K562 (cell line): ENCODE measurements at regions not wholly inside any gene's neighbourhood (a gene's known extent, or its start where the extent isn't known, plus 50 kb on each side); places are given as distances from the start of the nearest gene placed in this dataset.

Experiments used
- EHMT2 ChIP-seq: fragments of 450-650 bp; IDR thresholded peaks from 2 replicates; pipeline ENCODE4 v1.6.1; 2018; ENCODE audit warnings: antibody characterized with exemption
- RAD21 ChIP-seq, 2 experiments: fragments of 250-450 bp in 1 of 2; fragments of 450-650 bp in 1 of 2; sonication (Bioruptor Pico) in 1 of 2; formaldehyde crosslinking in 1 of 2; IDR thresholded peaks in 1 of 2; conservative IDR thresholded peaks in 1 of 2; 2 replicates each; pipeline versions ENCODE4 v1.4.0 to v1.8.0; 2020 to 2022; ENCODE audit warnings: mild to moderate bottlenecking in 2 of 2, moderate library complexity in 1 of 2
- SRSF3 ChIP-seq: fragments of 200-400 bp; formaldehyde crosslinking; IDR thresholded peaks from 2 replicates; pipeline ENCODE4 v1.6.1; 2016; ENCODE audit warnings: mild to moderate bottlenecking, low read length, moderate library complexity; ENCODE audit not compliant: insufficient read depth
- TF ChIP-seq, protein P1 (sequence below), 2 experiments: fragments of 450-650 bp; formaldehyde crosslinking in 1 of 2; IDR thresholded peaks; 2 replicates each; pipeline versions ENCODE4 v1.4.0 to v1.6.1; 2014 to 2020; ENCODE audit warnings: mild to moderate bottlenecking in 2 of 2, borderline replicate concordance in 1 of 2, low read depth in 1 of 2
- TF ChIP-seq, protein P2 (sequence below): IDR thresholded peaks from 2 replicates; pipeline ENCODE4 v1.6.1; 2011; ENCODE audit warnings: borderline replicate concordance, low read depth, mild to moderate bottlenecking, moderate library complexity, low read length; ENCODE audit not compliant: insufficient read depth, poor library complexity, severe bottlenecking

DNA sequence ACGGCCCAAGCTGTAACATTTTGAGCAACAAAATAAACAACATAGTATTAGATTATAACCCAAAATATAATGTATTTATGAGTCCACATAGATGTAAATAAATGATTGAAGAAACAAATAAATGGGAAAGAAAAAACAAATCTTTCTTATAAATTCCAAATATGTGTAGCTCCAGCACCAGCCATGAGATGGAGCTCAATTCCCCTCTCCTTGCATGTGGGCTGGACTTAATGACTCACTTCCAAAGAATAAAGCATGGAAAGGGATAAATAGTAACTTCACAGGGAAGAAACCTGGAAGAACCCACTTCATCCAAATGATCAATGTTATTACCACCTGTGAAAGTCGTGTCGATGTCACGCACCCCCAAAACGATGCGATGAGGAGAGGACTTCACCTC, 158.8 kb downstream of the RPAP3 start (continued):
- TF ChIP-seq, protein P1, sequence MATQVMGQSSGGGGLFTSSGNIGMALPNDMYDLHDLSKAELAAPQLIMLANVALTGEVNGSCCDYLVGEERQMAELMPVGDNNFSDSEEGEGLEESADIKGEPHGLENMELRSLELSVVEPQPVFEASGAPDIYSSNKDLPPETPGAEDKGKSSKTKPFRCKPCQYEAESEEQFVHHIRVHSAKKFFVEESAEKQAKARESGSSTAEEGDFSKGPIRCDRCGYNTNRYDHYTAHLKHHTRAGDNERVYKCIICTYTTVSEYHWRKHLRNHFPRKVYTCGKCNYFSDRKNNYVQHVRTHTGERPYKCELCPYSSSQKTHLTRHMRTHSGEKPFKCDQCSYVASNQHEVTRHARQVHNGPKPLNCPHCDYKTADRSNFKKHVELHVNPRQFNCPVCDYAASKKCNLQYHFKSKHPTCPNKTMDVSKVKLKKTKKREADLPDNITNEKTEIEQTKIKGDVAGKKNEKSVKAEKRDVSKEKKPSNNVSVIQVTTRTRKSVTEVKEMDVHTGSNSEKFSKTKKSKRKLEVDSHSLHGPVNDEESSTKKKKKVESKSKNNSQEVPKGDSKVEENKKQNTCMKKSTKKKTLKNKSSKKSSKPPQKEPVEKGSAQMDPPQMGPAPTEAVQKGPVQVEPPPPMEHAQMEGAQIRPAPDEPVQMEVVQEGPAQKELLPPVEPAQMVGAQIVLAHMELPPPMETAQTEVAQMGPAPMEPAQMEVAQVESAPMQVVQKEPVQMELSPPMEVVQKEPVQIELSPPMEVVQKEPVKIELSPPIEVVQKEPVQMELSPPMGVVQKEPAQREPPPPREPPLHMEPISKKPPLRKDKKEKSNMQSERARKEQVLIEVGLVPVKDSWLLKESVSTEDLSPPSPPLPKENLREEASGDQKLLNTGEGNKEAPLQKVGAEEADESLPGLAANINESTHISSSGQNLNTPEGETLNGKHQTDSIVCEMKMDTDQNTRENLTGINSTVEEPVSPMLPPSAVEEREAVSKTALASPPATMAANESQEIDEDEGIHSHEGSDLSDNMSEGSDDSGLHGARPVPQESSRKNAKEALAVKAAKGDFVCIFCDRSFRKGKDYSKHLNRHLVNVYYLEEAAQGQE (IDR thresholded peaks at IDR 0.05; ENCODE audit: borderline replicate concordance): peak; percentile 19; the same call in 1 of the 2 replicates
- TF ChIP-seq, protein P1 (CRISPR knock-in tag; IDR thresholded peaks at IDR 0.05; ENCODE audit: low read depth): no peak
- peak in 1 of 2 experiments; percentile 64; a peak in 2 of 4 replicates for TF ChIP-seq RAD21 (CRISPR knock-in tag; conservative IDR thresholded peaks at IDR 0.05 in 1 of 2, IDR thresholded peaks at IDR 0.05 in 1 of 2)
- TF ChIP-seq EHMT2: no peak
- TF ChIP-seq, protein P2, sequence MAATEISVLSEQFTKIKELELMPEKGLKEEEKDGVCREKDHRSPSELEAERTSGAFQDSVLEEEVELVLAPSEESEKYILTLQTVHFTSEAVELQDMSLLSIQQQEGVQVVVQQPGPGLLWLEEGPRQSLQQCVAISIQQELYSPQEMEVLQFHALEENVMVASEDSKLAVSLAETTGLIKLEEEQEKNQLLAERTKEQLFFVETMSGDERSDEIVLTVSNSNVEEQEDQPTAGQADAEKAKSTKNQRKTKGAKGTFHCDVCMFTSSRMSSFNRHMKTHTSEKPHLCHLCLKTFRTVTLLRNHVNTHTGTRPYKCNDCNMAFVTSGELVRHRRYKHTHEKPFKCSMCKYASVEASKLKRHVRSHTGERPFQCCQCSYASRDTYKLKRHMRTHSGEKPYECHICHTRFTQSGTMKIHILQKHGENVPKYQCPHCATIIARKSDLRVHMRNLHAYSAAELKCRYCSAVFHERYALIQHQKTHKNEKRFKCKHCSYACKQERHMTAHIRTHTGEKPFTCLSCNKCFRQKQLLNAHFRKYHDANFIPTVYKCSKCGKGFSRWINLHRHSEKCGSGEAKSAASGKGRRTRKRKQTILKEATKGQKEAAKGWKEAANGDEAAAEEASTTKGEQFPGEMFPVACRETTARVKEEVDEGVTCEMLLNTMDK: no peak
- no peak for TF ChIP-seq SRSF3
